MM.1S (cell line): ENCODE measurements at regions not wholly inside any gene's neighbourhood (a gene's known extent, or its start where the extent isn't known, plus 50 kb on each side); places are given as distances from the start of the nearest gene placed in this dataset.

Source experiments
- DNase-seq: peaks from one replicate; pipeline ENCODE4 v3.0.0-alpha.2; 2015
- H2AFZ ChIP-seq: fragments of 300-600 bp; sonication (generic); 2 replicates; pipeline ENCODE4 v1.6.0; 2016; ENCODE audit warnings: antibody characterized with exemption, low read length
- H3F3A ChIP-seq: fragments of 300-600 bp; sonication (generic); 2 replicates; pipeline ENCODE4 v1.6.1; 2016; ENCODE audit warnings: mild to moderate bottlenecking, antibody characterized with exemption, low read length, moderate library complexity, mixed read lengths; ENCODE audit not compliant: insufficient read depth
- H3K27ac ChIP-seq: fragments of 300-600 bp; sonication (generic); 2 replicates; pipeline ENCODE4 v1.5.1; 2016; ENCODE audit warnings: mild to moderate bottlenecking, low read length
- H3K27me3 ChIP-seq: fragments of 300-600 bp; sonication (generic); replicated peaks from 2 replicates; pipeline ENCODE4 v1.6.0; 2016; ENCODE audit warnings: low read length; ENCODE audit not compliant: insufficient read depth
- H3K36me3 ChIP-seq: fragments of 300-600 bp; sonication (generic); replicated peaks from 2 replicates; pipeline ENCODE4 v1.6.1; 2016; ENCODE audit warnings: mild to moderate bottlenecking, low read length, mixed read lengths; ENCODE audit not compliant: insufficient read depth
- H3K4me1 ChIP-seq: fragments of 300-600 bp; sonication (generic); 2 replicates; pipeline ENCODE4 v1.6.1; 2016; ENCODE audit warnings: low read length, mixed read lengths
- H3K4me2 ChIP-seq: fragments of 300-600 bp; sonication (generic); 2 replicates; pipeline ENCODE4 v1.6.0; 2016; ENCODE audit warnings: low read depth, low read length
- H3K4me3 ChIP-seq: fragments of 300-600 bp; sonication (generic); 2 replicates; pipeline ENCODE4 v1.5.1; 2016; ENCODE audit warnings: low read length, mixed read lengths
- H3K79me2 ChIP-seq: fragments of 300-600 bp; sonication (generic); 2 replicates; pipeline ENCODE4 v1.6.1; 2016; ENCODE audit warnings: mixed run types, low read length, mixed read lengths
- H3K9ac ChIP-seq: fragments of 300-600 bp; sonication (generic); 2 replicates; pipeline ENCODE4 v1.6.1; 2016; ENCODE audit warnings: low read length, mixed read lengths
- H3K9me2 ChIP-seq: fragments of 300-600 bp; sonication (generic); replicated peaks from 2 replicates; pipeline ENCODE4 v1.6.1; 2016; ENCODE audit warnings: mild to moderate bottlenecking, low read length, mixed read lengths; ENCODE audit not compliant: insufficient read depth
- H3K9me3 ChIP-seq: fragments of 300-600 bp; sonication (generic); replicated peaks from 2 replicates; pipeline ENCODE4 v1.6.1; 2016; ENCODE audit warnings: mild to moderate bottlenecking, low read length, mixed read lengths; ENCODE audit not compliant: insufficient read depth
- H4K20me1 ChIP-seq: fragments of 300-600 bp; sonication (generic); 2 replicates; pipeline ENCODE4 v1.6.1; 2016; ENCODE audit warnings: mild to moderate bottlenecking, low read length, moderate library complexity, mixed read lengths; ENCODE audit not compliant: insufficient read depth
- CTCF ChIP-seq: fragments of 300-600 bp; sonication (generic); IDR thresholded peaks from 2 replicates; pipeline ENCODE4 v1.5.1; 2016; ENCODE audit warnings: antibody characterized with exemption, low read length, mixed read lengths
- EZH2 ChIP-seq: fragments of 300-600 bp; sonication (generic); optimal IDR thresholded peaks from 2 replicates; pipeline ENCODE3; 2017; ENCODE audit warnings: low read depth, mild to moderate bottlenecking, antibody characterized with exemption, low read length, mixed read lengths
- EZH2phosphoT487 ChIP-seq: fragments of 300-600 bp; sonication (generic); IDR thresholded peaks from 2 replicates; pipeline ENCODE4 v1.6.1; 2018; ENCODE audit warnings: antibody characterized with exemption, low read length

GRCh38 chr18:77365667-77366066, 116.0 kb downstream of the GALR1 start:
- no peaks in the 10 kb centered on the region for H3K36me3 ChIP-seq
- H3K27ac ChIP-seq, result no peak overlapping the region
- H3K4me2 ChIP-seq, result no peak overlapping the region
- no peak for TF ChIP-seq CTCF
- no peak for TF ChIP-seq EZH2
- TF ChIP-seq EZH2phosphoT487, result no peak
- H2AFZ ChIP-seq, result no peak overlapping the region
- no peak for DNase-seq
- H3K27me3 ChIP-seq, result peaks cover 4% of the 10 kb centered on the region; the same call in 1 of the 2 replicates
- peaks cover 10% of the 10 kb centered on the region for H3K4me1 ChIP-seq
- H3K9me2 ChIP-seq, result no peaks in the 10 kb centered on the region
- no peaks in the 10 kb centered on the region for H3F3A ChIP-seq
- no peaks in the 10 kb centered on the region for H3K79me2 ChIP-seq
- no peak overlapping the region for H3K9ac ChIP-seq
- no peaks in the 10 kb centered on the region for H4K20me1 ChIP-seq
- no peak overlapping the region for H3K4me3 ChIP-seq
- H3K9me3 ChIP-seq, result no peaks in the 10 kb centered on the region

- no peak for DNase-seq
- H3F3A ChIP-seq, result no peaks in the 10 kb centered on the region
- no peak overlapping the region for H3K4me2 ChIP-seq
- no peaks in the 10 kb centered on the region for H3K9me2 ChIP-seq
- H3K4me3 ChIP-seq, result no peak overlapping the region
- TF ChIP-seq EZH2 (no peak), CTCF (no peak), EZH2phosphoT487 (no peak)
- no peak overlapping the region for H3K27ac ChIP-seq
- H3K27me3 ChIP-seq, result peaks cover 4% of the 10 kb centered on the region; the same call in 1 of the 2 replicates
- no peaks in the 10 kb centered on the region for H4K20me1 ChIP-seq
- no peaks in the 10 kb centered on the region for H3K36me3 ChIP-seq
- no peaks in the 10 kb centered on the region for H3K79me2 ChIP-seq
- H3K9me3 ChIP-seq, result no peaks in the 10 kb centered on the region
- no peak overlapping the region for H2AFZ ChIP-seq
- H3K4me1 ChIP-seq, result peaks cover 6% of the 10 kb centered on the region
- no peak overlapping the region for H3K9ac ChIP-seq
These were observed 116.5 kb downstream of the GALR1 start for GRCh38 chr18:77366067-77366719.

GRCh38 chr18:77366720-77367641, 117.3 kb downstream of the GALR1 start:
- peaks cover 4% of the 10 kb centered on the region; the same call in 1 of the 2 replicates for H3K27me3 ChIP-seq
- H3K4me3 ChIP-seq, result no peak overlapping the region
- H3K9me3 ChIP-seq, result no peaks in the 10 kb centered on the region
- no peaks in the 10 kb centered on the region for H3K79me2 ChIP-seq
- H3F3A ChIP-seq, result no peaks in the 10 kb centered on the region
- H3K27ac ChIP-seq, result no peak overlapping the region
- no peak overlapping the region for H3K9ac ChIP-seq
- H3K36me3 ChIP-seq, result no peaks in the 10 kb centered on the region
- no peak overlapping the region for H2AFZ ChIP-seq
- H3K4me1 ChIP-seq, result no peaks in the 10 kb centered on the region
- no peak for DNase-seq
- H4K20me1 ChIP-seq, result no peaks in the 10 kb centered on the region
- H3K9me2 ChIP-seq, result no peaks in the 10 kb centered on the region
- TF ChIP-seq EZH2phosphoT487, result no peak
- no peak for TF ChIP-seq CTCF
- no peak for TF ChIP-seq EZH2
- H3K4me2 ChIP-seq, result no peak overlapping the region
